KMS-11 (cell line): ENCODE measurements at regions not wholly inside any gene's neighbourhood (a gene's known extent, or its start where the extent isn't known, plus 50 kb on each side); places are given as distances from the start of the nearest gene placed in this dataset.

ENCODE experiments used
- H2AFZ ChIP-seq: fragments of 200-600 bp; sonication (generic); 2 replicates; pipeline ENCODE4 v1.6.1; 2016; ENCODE audit warnings: antibody characterized with exemption, mixed run types, low read depth
- H3K27ac ChIP-seq: fragments of 200-600 bp; sonication (generic); 2 replicates; pipeline ENCODE4 v1.6.1; 2016; ENCODE audit warnings: mild to moderate bottlenecking, mixed run types
- H3K27me3 ChIP-seq: fragments of 200-600 bp; sonication (generic); 2 replicates; pipeline ENCODE4 v1.6.1; 2017; ENCODE audit warnings: mild to moderate bottlenecking, low read depth, mixed run types, moderate library complexity; ENCODE audit not compliant: insufficient read depth
- H3K36me3 ChIP-seq: fragments of 200-600 bp; sonication (generic); 2 replicates; pipeline ENCODE4 v1.6.1; 2017; ENCODE audit warnings: mild to moderate bottlenecking, mixed run types; ENCODE audit not compliant: insufficient read depth
- H3K4me1 ChIP-seq: fragments of 200-600 bp; sonication (generic); 2 replicates; pipeline ENCODE4 v1.6.1; 2016; ENCODE audit warnings: mild to moderate bottlenecking, low read depth, mixed run types; ENCODE audit not compliant: poor library complexity, severe bottlenecking
- H3K4me2 ChIP-seq: fragments of 200-600 bp; sonication (generic); 2 replicates; pipeline ENCODE4 v1.7.0; 2016; ENCODE audit warnings: mild to moderate bottlenecking, mixed run types
- H3K4me3 ChIP-seq: fragments of 200-600 bp; sonication (generic); IDR thresholded peaks from 2 replicates; pipeline ENCODE4 v1.6.1; 2017; ENCODE audit warnings: low read depth, low read length, mixed read lengths; ENCODE audit not compliant: insufficient read depth
- H3K79me2 ChIP-seq: fragments of 200-600 bp; sonication (generic); 2 replicates; pipeline ENCODE4 v1.6.1; 2016; ENCODE audit warnings: low read depth, mixed run types; ENCODE audit not compliant: insufficient read depth
- H3K9ac ChIP-seq: fragments of 200-600 bp; sonication (generic); 2 replicates; pipeline ENCODE4 v1.6.1; 2016; ENCODE audit warnings: mild to moderate bottlenecking, mixed run types
- H4K20me1 ChIP-seq: fragments of 200-600 bp; sonication (generic); 2 replicates; pipeline ENCODE4 v1.6.1; 2016; ENCODE audit warnings: mild to moderate bottlenecking, mixed run types; ENCODE audit not compliant: insufficient read depth
- CTCF ChIP-seq: fragments of 200-600 bp; sonication (generic); conservative IDR thresholded peaks from 2 replicates; pipeline ENCODE4 v1.6.1; 2017; ENCODE audit warnings: low read depth, mild to moderate bottlenecking, antibody characterized with exemption, low read length, moderate library complexity, mixed read lengths

- no peaks in the 10 kb centered on the region for H3K36me3 ChIP-seq
- H2AFZ ChIP-seq = no peak overlapping the region
- no peaks in the 10 kb centered on the region for H3K4me1 ChIP-seq
- H3K4me2 ChIP-seq = no peak overlapping the region
- no peaks in the 10 kb centered on the region for H4K20me1 ChIP-seq
- no peak overlapping the region for H3K4me3 ChIP-seq
- H3K27ac ChIP-seq = no peak overlapping the region
- peaks cover 53% of the 10 kb centered on the region for H3K27me3 ChIP-seq
- TF ChIP-seq CTCF = no peak
- no peaks in the 10 kb centered on the region for H3K79me2 ChIP-seq
- no peak overlapping the region for H3K9ac ChIP-seq
These were observed 255.6 kb downstream of the PREX1 start for GRCh38 chr20:48571949-48572847.

GRCh38 chr20:48569679-48570078 lies 258.1 kb downstream of the PREX1 start:
- no peak overlapping the region for H3K4me3 ChIP-seq
- no peak for TF ChIP-seq CTCF
- no peak overlapping the region for H3K9ac ChIP-seq
- no peaks in the 10 kb centered on the region for H4K20me1 ChIP-seq
- H3K79me2 ChIP-seq = no peaks in the 10 kb centered on the region
- no peaks in the 10 kb centered on the region for H3K4me1 ChIP-seq
- H2AFZ ChIP-seq = no peak overlapping the region
- H3K27me3 ChIP-seq = peaks cover 59% of the 10 kb centered on the region
- H3K27ac ChIP-seq = no peak overlapping the region
- H3K36me3 ChIP-seq = no peaks in the 10 kb centered on the region
- H3K4me2 ChIP-seq = no peak overlapping the region

- Histone ChIP-seq H3K27ac (no peak overlapping the region), H3K4me2 (no peak overlapping the region), H3K4me1 (no peaks in the 10 kb centered on the region), H2AFZ (no peak overlapping the region), H3K4me3 (no peak overlapping the region), H3K9ac (no peak overlapping the region), H3K36me3 (no peaks in the 10 kb centered on the region), H3K27me3 (peaks cover 51% of the 10 kb centered on the region), H3K79me2 (no peaks in the 10 kb centered on the region), H4K20me1 (no peaks in the 10 kb centered on the region)
- TF ChIP-seq CTCF = no peak
These were observed 259.3 kb downstream of the PREX1 start for GRCh38 chr20:48568520-48568919.

- no peaks in the 10 kb centered on the region for H3K36me3 ChIP-seq
- no peak overlapping the region for H3K27ac ChIP-seq
- H3K9ac ChIP-seq = no peak overlapping the region
- no peaks in the 10 kb centered on the region for H3K79me2 ChIP-seq
- H3K4me1 ChIP-seq = no peaks in the 10 kb centered on the region
- no peaks in the 10 kb centered on the region for H4K20me1 ChIP-seq
- H2AFZ ChIP-seq = no peak overlapping the region
- TF ChIP-seq CTCF = no peak
- H3K4me3 ChIP-seq = no peak overlapping the region
- peaks cover 43% of the 10 kb centered on the region for H3K27me3 ChIP-seq
- no peak overlapping the region for H3K4me2 ChIP-seq
These were observed 260.7 kb downstream of the PREX1 start for GRCh38 chr20:48567145-48567544.
